HG02852 (cell line): ENCODE measurements at regions not wholly inside any gene's neighbourhood (a gene's known extent, or its start where the extent isn't known, plus 50 kb on each side); places are given as distances from the start of the nearest gene placed in this dataset.

Experiments used
- ATAC-seq: cut with Tn5 transposase; IDR thresholded peaks from one replicate; pipeline ENCODE4 v1.9.1; 2021; ENCODE audit warnings: mild to moderate bottlenecking, moderate library complexity; ENCODE audit not compliant: unreplicated experiment

- ATAC-seq: no peak
Observed at GRCh38 chr9:23941051-23941450, 115.0 kb upstream of the ELAVL2 start.

GRCh38 chr9:23938908-23939307, 112.9 kb upstream of the ELAVL2 start:
- ATAC-seq: no peak

DNA sequence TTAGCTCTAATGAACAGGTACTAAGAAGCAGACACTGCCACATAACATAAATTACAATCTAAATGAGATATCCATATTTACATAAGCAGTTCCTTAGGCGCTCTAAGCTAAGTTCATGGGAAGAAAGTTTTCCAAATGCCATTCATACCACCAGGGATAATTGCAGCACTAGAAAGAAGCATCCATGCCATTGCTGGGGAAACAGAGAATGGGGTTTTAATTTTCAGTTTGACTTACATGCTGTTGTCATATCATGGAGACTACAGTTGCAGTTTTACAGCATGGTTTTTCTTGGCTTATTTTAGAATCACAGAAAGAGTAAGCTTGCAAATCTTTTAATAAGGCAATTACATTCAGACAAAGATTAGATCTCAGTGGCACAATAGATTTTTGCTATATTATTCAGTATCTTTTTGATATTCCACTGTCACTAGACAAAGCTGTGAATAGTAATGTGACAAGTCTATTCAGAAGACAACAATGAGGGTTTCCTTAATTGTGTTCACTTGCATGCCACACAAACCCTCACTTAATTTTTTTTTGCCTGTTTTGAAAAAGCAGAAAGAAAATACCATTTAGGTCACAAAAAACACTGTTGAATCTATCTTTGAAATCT, 108.4 kb upstream of the ELAVL2 start:
- ATAC-seq: no peak

GRCh38 chr9:23933348-23933747, 107.3 kb upstream of the ELAVL2 start:
- ATAC-seq: no peak

GRCh38 chr9:23926368-23926767, 100.3 kb upstream of the ELAVL2 start:
- ATAC-seq: peak; percentile 98

- no peak for ATAC-seq
Observed at GRCh38 chr9:23914431-23915003, 88.5 kb upstream of the ELAVL2 start.

DNA sequence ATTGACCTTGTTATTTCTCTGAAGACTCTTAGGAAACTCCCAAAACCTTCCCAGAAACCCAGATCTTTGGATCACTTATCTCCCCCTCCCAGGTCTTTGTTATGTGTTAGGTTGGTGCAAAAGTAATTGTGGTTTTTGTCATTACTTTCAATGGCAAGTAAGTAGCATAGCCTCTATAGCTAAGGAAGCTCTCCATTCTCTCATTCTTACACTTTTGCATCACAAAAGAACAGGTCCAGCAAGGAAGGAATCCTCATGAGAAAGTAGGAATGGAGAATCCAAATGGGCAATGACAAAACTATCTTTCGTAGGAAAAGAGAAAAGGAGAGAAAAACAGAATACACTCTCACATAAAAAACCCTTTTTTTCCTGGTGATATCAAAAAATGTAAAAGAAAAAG, 81.3 kb upstream of the ELAVL2 start:
- no peak for ATAC-seq

DNA sequence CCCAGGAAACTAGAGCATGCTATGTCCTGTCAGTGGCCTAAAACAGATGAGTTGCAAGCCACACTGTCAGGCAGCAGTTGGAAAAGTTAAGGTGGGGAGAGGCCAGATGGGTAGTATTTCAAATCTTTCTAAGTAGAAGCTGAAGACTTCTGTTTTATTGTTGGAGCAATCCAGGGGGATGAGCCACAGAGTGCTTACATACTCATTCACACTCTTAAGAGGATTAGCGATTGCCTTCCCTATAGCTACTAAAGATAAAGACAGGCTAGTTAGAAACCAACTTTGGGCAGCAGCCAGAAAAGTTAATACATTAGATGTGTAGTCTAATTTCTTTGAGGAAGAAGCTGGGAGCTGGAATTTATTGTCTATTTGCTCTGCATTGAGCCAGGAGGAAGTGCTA, 61.7 kb upstream of the ELAVL2 start:
- no peak for ATAC-seq
